ENCODE measurements at regions not wholly inside any gene's neighbourhood (a gene's known extent, or its start where the extent isn't known, plus 50 kb on each side); places are given as distances from the start of the nearest gene placed in this dataset.
"Not testable (repeated sequence)": the region's sequence is repeated elsewhere in the genome, so short reads cannot be mapped to it uniquely, and the experiment has no call there.

DNA sequence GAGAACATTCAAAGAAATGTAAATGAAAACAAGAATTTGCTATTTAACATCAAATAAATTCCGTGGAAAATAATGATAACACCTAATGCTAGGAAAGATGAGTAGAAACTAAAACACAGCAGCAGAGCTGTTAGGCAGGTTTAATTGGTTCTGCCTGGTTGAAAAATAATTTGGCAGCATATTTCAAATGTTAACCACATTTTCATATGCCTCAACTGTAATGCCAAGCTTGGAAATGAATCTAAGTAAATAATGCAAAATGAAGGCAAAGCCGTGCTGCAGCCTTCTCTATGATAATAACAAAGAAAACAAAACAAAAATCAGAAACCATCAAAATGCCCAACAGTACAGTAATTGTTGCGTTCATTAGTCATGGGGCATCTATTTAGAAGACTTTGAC is 79.9 kb upstream of the MSX2 start:
- no peak for DNase-seq (ENCODE audit: low spot score)

DNA sequence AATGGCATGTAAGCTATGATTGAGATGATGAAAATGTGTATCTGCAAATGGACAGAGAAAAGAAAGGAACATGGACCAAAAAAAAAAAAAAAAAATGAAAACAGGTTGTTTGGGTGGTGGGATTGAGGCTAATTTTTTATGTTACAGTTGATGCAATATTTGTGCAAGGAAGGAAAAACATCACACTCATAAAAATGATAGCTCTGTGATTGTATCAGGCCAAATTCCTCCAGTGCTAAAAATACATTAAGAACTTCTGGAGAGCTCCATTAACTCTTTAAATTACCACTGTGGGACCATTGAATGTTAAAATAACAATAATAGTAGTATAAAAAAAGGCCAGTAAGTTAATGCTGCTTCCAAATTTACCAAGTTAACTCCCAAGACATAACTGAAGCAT is 79.5 kb upstream of the MSX2 start:
- no peak for DNase-seq (ENCODE audit: low spot score)

DNA sequence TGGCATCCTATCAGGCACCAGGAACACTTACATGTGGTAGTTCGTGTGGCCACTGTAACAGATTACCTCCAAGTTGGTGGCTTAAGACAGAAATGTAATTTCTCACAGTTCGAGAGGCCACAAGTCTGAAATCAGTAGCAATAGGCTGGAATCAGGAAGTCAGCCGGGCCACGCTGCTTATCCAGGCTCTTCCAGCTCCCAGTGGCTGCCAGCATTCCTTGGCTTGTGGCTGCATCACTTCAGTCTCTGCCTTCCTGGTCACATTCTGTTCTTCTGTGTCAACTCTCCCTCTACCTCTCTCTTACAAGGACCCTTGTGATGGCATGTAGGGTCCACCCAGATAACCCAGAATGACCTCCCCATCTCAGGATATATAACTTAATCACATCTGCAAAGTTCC is 78.7 kb upstream of the MSX2 start:
- DNase-seq (ENCODE audit: low spot score) = no peak

DNA sequence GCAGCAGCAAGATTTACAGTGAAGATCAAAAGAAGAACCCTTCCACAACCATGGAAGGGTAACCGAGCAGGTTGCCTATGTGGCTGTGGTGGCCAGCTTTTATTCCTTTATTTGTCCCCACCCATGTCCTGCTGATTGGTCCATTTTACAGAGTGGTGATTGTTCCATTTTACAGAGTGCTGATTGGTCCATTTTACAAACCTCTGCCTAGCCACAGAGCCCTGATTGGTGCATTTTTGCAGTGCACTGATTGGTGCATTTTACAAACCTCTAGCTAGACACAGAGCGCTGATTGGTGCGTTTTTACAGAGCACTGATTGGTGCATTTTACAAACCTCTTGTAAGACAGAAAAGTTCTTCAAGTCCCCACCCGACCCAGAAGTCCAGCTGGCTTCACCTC is 75.8 kb upstream of the MSX2 start:
- not testable (repeated sequence) for DNase-seq (ENCODE audit: low spot score)

DNA sequence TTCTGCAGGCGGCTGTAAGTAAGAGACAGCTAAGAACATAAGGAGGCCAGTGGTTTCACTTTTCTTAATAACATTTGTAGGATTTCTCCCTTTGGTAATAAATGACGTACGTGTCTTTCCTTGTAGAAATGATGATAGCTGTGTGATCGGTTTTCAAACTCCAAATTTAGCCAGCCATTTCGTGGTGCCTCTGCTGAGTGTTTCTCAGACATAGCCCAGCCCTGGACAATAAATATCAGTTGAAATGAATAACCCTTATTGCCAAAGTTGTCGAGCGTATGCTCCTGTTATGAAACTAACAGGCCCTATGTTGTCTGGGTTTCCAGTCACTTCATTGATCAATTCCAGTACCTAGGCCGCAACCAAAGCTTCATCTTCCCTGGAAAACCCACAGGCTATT is 75.0 kb upstream of the MSX2 start:
- no peak for DNase-seq (ENCODE audit: low spot score)

DNA sequence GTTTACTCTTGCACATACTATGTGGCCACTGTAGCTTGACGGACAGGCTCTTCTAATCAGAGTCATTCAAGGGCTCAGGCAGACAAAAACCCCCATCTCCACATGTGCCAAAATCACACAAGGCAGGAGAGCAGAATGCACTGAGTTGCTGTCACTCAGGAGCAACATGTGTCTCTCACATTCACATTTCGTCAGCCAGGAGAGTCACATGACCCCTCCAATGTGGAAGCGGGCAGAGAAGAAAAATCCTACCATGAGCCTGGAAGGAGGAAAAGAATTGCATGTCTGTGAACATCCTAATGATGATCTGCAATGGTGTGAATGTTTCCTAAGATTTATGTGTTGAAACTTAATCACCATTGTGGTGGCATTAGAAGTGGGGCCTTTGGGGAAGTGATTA is 69.9 kb upstream of the MSX2 start:
- DNase-seq (ENCODE audit: low spot score) = no peak

DNA sequence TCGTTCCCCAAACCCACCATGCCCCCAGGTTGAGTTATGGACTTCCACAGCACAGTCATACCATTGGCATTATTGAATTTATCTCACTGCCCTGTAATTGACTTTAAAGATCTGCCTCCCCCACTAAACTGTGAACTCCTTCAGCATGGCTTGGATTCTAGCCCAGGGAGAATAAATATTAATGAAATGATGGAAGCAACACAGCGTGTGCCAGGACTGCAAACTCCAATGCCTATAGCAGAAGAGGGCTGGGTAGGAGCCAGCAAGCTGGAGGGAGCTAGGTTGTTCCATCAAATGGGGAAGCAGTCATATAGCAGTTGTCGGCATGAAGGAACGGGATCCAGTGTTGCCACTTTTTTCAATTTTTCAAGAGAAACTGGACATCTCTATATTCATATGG is 69.0 kb upstream of the MSX2 start:
- DNase-seq (ENCODE audit: low spot score) = no peak

DNA sequence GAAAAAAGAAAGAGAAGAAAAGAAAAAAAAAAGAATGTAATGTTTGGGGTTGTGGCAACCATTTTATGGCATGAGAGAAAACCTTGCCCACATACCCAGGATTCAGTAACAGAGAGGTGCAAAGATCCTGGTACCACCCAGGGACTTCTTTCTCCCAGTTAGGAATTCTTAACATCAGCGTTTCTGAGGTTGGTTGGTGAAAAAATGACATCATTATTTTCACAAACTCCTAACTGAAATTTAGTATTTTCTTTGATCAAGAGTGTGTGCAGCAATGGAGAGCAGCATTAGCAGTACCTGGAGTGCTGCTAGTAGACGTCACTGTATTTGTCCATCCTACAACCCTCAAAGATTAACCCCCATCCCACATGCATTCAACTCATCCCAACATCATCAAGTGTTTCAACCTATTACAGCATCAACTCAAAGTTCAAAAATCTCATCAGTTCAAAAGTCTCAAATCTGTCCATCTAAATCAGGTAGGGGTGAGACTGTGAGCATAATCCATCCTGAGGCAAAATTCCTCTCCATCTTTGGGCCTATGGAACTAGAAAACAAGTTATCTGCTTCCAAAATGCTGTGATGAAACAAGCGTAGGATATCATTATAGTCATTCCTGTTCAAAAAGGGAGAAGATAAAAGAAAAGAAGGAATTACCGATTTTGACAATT is 60.1 kb upstream of the MSX2 start:
- no peak for DNase-seq (ENCODE audit: low spot score)

DNA sequence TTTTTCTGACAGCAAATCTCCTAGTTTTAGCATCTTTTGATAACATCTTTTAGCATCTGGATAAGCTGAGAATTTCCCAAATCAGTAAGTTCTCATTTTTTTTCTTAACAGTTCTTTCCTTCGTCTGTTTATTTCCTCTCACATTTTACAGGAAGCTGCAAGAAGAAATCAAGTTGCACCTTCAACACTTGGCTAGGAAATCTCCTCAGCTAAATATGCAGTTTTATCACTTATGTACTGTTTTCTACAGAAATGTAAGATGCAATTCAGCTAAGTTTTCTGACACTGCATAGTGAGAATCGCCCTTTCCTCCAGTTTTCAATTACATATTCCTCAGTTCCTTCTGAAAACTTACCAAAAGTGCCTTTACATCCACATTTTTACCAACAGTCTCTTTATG is 59.0 kb upstream of the MSX2 start:
- DNase-seq (ENCODE audit: low spot score) = no peak

DNA sequence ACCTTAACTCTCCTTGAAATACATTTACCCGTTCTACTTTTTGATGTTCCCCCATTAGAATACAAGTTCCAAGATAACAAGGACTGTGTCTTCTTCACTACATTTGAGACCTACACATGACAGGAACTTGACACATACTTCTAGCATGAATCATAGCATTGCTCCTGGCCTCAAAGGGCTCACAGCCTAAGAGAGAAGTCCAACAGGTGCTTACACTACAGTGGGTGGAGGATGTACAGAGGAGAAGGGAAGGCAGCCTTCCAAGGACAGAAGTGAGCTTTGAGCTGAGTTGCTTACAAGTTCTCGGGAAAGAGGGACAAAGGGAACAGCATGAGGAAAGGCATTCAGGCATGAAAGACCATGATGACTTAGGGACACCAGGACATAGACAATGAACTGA is 56.9 kb upstream of the MSX2 start:
- DNase-seq (ENCODE audit: low spot score) = no peak

DNA sequence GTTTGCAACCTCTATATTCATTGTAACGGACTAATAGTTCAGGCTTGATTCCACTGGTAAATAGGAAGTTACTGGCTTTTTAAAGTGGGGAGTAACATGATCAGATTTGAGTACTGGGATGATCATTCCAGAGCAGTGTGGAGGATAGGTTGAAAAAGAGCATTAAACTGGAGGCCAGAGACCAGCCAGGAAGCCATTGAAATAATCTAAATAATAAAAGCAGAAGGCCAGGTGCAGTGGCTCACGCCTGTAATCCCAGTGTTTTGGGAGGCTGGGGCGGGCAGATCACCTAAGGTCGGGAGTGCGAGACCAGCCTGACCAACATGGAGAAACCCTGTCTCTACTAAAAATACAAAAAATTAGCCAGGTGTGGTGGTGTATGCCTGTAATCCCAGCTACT is 56.0 kb upstream of the MSX2 start:
- no peak for DNase-seq (ENCODE audit: low spot score)
